ENCODE measurements at regions not wholly inside any gene's neighbourhood (a gene's known extent, or its start where the extent isn't known, plus 50 kb on each side); places are given as distances from the start of the nearest gene placed in this dataset.
"Not testable (repeated sequence)": the region's sequence is repeated elsewhere in the genome, so short reads cannot be mapped to it uniquely, and the experiment has no call there.

- DNase-seq, result not testable (repeated sequence)
Measured at GRCh38 chr1:74949348-74949747, 184.8 kb upstream of the LHX8 start.

- not testable (repeated sequence) for DNase-seq
Measured at GRCh38 chr1:74951981-74952380, 182.2 kb upstream of the LHX8 start.

- no peak for DNase-seq
Measured at GRCh38 chr1:74952786-74953185, 181.4 kb upstream of the LHX8 start.

- DNase-seq, result no peak
Measured at GRCh38 chr1:74953622-74954021, 180.6 kb upstream of the LHX8 start.

GRCh38 chr1:74963120-74963519 lies 171.1 kb upstream of the LHX8 start:
- DNase-seq, result no peak

GRCh38 chr1:74964508-74965102 lies 169.6 kb upstream of the LHX8 start:
- no peak for DNase-seq

- no peak for DNase-seq
Measured at GRCh38 chr1:74969566-74970135, 164.5 kb upstream of the LHX8 start.

- DNase-seq, result no peak
Measured at GRCh38 chr1:74971982-74972381, 162.2 kb upstream of the LHX8 start.

- no peak for DNase-seq
Measured at GRCh38 chr1:74976491-74976890, 157.7 kb upstream of the LHX8 start.

- DNase-seq, result not testable (repeated sequence)
Measured at GRCh38 chr1:74992448-74992847, 141.7 kb upstream of the LHX8 start.

GRCh38 chr1:74995821-74996220 lies 138.4 kb upstream of the LHX8 start:
- no peak for DNase-seq

GRCh38 chr1:75010547-75010946 lies 123.6 kb upstream of the LHX8 start:
- no peak for DNase-seq

GRCh38 chr1:75014250-75014649 lies 119.9 kb upstream of the LHX8 start:
- no peak for DNase-seq

GRCh38 chr1:75023005-75023404 lies 111.2 kb upstream of the LHX8 start:
- no peak for DNase-seq

GRCh38 chr1:75034376-75034775 lies 99.8 kb upstream of the LHX8 start:
- DNase-seq, result no peak

- no peak for DNase-seq
Measured at GRCh38 chr1:75035536-75035935, 98.7 kb upstream of the LHX8 start.

- DNase-seq, result no peak
Measured at GRCh38 chr1:75053207-75053606, 81.0 kb upstream of the LHX8 start.

GRCh38 chr1:75058424-75058823 lies 75.8 kb upstream of the LHX8 start:
- DNase-seq, result no peak

- no peak for DNase-seq
Measured at GRCh38 chr1:75062111-75062510, 72.1 kb upstream of the LHX8 start.

GRCh38 chr1:75067975-75068374 lies 66.2 kb upstream of the LHX8 start:
- DNase-seq, result no peak

- DNase-seq, result no peak
Measured at GRCh38 chr1:75074831-75075395, 59.3 kb upstream of the LHX8 start.

- DNase-seq, result no peak
Measured at GRCh38 chr1:75079538-75080290, 54.5 kb upstream of the LHX8 start.

GRCh38 chr1:75083223-75083622 lies 51.0 kb upstream of the LHX8 start:
- DNase-seq, result peak; percentile 6

- no peak for DNase-seq
Measured at GRCh38 chr1:75083848-75084514, 50.2 kb upstream of the LHX8 start.

All from NCI-H526 treated with DMSO at 0.1 percent for 48 hours (cell line).